Heart left ventricle (tissue), 16 donors: ENCODE measurements at regions not wholly inside any gene's neighbourhood (a gene's known extent, or its start where the extent isn't known, plus 50 kb on each side); places are given as distances from the start of the nearest gene placed in this dataset.

Experiments used
- ATAC-seq, 4 donors: fragments of 200-7000 bp; cut with Tn5 transposase; one replicate each; pipeline ENCODE4 v1.9.1; 2020 to 2022; ENCODE audit warnings: moderate library complexity in 4 of 4, mild to moderate bottlenecking in 3 of 4, moderate number of reproducible peaks in 1 of 4
- DNase-seq, 5 donors: peaks; one replicate each; pipeline ENCODE4 v3.0.0-alpha.2; 2020
- H3K27ac ChIP-seq, 12 donors: fragments of 200-600 bp; sonication (generic) in 4 of 12; one replicate each; pipeline versions ENCODE4 v1.5.0 to v1.8.0; 2016 to 2022; ENCODE audit warnings: mild to moderate bottlenecking in 2 of 12
- H3K27me3 ChIP-seq, 9 donors: fragments of 200-600 bp; sonication (generic) in 2 of 9; one replicate each; pipeline versions ENCODE4 v1.5.1 to v1.8.0; 2016 to 2022; ENCODE audit warnings: mild to moderate bottlenecking in 3 of 9
- H3K36me3 ChIP-seq, 9 donors: fragments of 200-600 bp; sonication (generic) in 2 of 9; one replicate each; pipeline versions ENCODE4 v1.5.0 to v1.8.0; 2018 to 2022; ENCODE audit warnings: mild to moderate bottlenecking in 2 of 9
- H3K4me1 ChIP-seq, 12 donors: fragments of 200-600 bp; sonication (generic) in 4 of 12; one replicate each; pipeline versions ENCODE4 v1.5.0 to v1.8.0; 2016 to 2022; ENCODE audit warnings: mild to moderate bottlenecking in 3 of 12
- H3K4me3 ChIP-seq, 12 donors: fragments of 200-600 bp; sonication (generic) in 4 of 12; one replicate each; pipeline versions ENCODE4 v1.5.0 to v1.8.0; 2017 to 2022; ENCODE audit warnings: mild to moderate bottlenecking in 9 of 12, moderate library complexity in 4 of 12
- H3K9me3 ChIP-seq, 12 donors: fragments of 200-600 bp; sonication (generic) in 4 of 12; one replicate each; pipeline versions ENCODE4 v1.5.0 to v1.8.0; 2016 to 2022; ENCODE audit warnings: mild to moderate bottlenecking in 1 of 12
- POLR2A ChIP-seq, 2 donors: fragments of 450-650 bp; IDR thresholded peaks; one replicate each; pipeline ENCODE4 v1.6.1; 2017; ENCODE audit warnings: antibody characterized with exemption in 2 of 2, mild to moderate bottlenecking in 2 of 2, moderate library complexity in 2 of 2
- WGBS, 4 donors: extraction: QIAGEN DNeasy Blood & Tissue Kit in 2 of 4; methylation state at CpG; one replicate each; pipeline versions ENCODE4 v1.1.5 to v1.1.7; 2013 to 2018; 5-methylcytosine and 5-hydroxymethylcytosine counted together
- intact Hi-C, 10 donors: fragments of 100-400 bp; cut with DNase I; formaldehyde crosslinking; loops; one replicate each; pipeline versions ENCODE4 v1.11.1 to v1.14.2; 2022
- TF ChIP-seq, protein P1 (sequence below), 12 donors: fragments of 200-600 bp; sonication (generic) in 4 of 12; IDR thresholded peaks; one replicate each; pipeline versions ENCODE4 v1.5.0 to v1.8.0; 2018 to 2022; ENCODE audit warnings: antibody characterized with exemption in 12 of 12, mild to moderate bottlenecking in 5 of 12
- donor health status: ischemic (EF 13 %, LVEDD 7.1; RV severe dilation, severe dysfunction).
- donor health status: healthy with polysubstance abuse.
- donor health status: DM: no; HTN: yes; CAD: no.
- donor health status: DM: no; HTN: no; CAD: no.
- donor health status: ischemic (EF 25% LVEDD 6.9; RV normal size, moderate dysfunction).
- donor health status: ischemic (EF 25% LVEDD 5.7; RV mildly dilated, moderate dysfunction).
- donor health status: healthy.
- donor health status: DM: yes; HTN: yes; CAD: no.
- donor health status: ischemic (EF 35%, LVEDD 5.7; RV mildly dilated, moderate dysfunction).
- donor health status: nonischemic (EF 11% LVEDD 7.7; RV severe dilation, severe dysfunction).
- donor health status: DM: yes; HTN: yes; CAD: no.
- donor health status: PGD.
- donor health status: ischemic (EF 29% LVEDD 5.4; RV normal size, mild dysfunction).
- donor health status: nonischemic (EF 23%, LVEDD 6.1; RV moderate dilation, normal function).

DNA sequence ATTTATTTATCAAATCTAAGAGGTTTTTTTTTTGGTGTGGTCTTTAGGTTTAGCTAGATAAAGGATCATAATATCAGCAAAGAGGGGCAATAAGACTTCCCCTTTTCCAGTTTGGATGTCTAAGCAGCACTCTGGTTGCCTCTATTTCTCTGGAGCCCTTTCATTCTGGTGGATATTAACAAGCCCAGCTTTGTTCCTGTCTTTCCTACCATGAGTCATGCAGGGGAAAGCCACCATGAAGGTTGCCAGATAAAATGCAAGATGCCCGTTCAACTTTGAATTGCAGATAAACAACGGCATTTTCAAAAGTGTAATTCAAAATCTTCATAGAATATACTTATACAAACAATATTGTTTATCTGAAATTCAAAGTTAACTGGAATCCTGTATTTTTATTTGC, 143.6 kb downstream of the ADAMTS15 start:
- intact Hi-C loops: no loop called here
- H3K4me3 ChIP-seq: no peak overlapping the region
- TF ChIP-seq, protein P1, sequence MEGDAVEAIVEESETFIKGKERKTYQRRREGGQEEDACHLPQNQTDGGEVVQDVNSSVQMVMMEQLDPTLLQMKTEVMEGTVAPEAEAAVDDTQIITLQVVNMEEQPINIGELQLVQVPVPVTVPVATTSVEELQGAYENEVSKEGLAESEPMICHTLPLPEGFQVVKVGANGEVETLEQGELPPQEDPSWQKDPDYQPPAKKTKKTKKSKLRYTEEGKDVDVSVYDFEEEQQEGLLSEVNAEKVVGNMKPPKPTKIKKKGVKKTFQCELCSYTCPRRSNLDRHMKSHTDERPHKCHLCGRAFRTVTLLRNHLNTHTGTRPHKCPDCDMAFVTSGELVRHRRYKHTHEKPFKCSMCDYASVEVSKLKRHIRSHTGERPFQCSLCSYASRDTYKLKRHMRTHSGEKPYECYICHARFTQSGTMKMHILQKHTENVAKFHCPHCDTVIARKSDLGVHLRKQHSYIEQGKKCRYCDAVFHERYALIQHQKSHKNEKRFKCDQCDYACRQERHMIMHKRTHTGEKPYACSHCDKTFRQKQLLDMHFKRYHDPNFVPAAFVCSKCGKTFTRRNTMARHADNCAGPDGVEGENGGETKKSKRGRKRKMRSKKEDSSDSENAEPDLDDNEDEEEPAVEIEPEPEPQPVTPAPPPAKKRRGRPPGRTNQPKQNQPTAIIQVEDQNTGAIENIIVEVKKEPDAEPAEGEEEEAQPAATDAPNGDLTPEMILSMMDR (IDR thresholded peaks at IDR 0.05): no peak
- TF ChIP-seq POLR2A (IDR thresholded peaks at IDR 0.05): no peak
- no peaks in the 10 kb centered on the region for H3K4me1 ChIP-seq
- DNase-seq (no peak), ATAC-seq (no peak)
- no peak overlapping the region for H3K27ac ChIP-seq
- no peaks in the 10 kb centered on the region for H3K27me3 ChIP-seq
- 15 to 47% (median 31%) methylated on average over 2 of the region's 2 CpGs for WGBS, 4 donors
- H3K9me3 ChIP-seq: peaks cover 0 to 5% (median 0%) of the 10 kb centered on the region in 12 donors
- H3K36me3 ChIP-seq: no peaks in the 10 kb centered on the region

DNA sequence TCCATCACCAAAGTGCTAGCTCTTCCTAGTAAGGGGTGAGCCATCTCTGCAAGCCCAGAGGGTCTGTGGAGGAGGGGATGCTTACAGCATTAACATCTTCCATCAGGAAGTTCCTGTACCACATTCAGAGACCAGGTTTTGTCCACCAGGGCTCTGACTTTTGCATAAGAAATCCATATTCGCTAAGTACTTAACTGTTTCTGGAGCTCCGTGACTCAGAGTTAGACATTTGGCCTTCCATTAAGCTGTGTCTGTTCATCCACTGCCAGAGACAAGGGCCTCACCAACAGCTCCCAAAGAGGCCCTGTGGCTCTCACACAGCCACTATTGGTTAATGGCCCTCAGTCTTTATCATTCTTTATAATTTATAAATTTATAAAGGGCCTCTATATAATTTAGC, 144.6 kb downstream of the ADAMTS15 start:
- H3K27me3 ChIP-seq: no peaks in the 10 kb centered on the region
- H3K4me3 ChIP-seq: no peak overlapping the region
- WGBS, 4 donors: 93 to 100% (median 95%) methylated on average over 2 of the region's 2 CpGs
- no peak for ATAC-seq
- intact Hi-C loops: no loop called here
- no peak overlapping the region for H3K27ac ChIP-seq
- no peak for TF ChIP-seq POLR2A (IDR thresholded peaks at IDR 0.05)
- TF ChIP-seq, protein P1 (IDR thresholded peaks at IDR 0.05): no peak
- no peaks in the 10 kb centered on the region for H3K4me1 ChIP-seq
- H3K9me3 ChIP-seq: no peaks in the 10 kb centered on the region
- no peak for DNase-seq
- H3K36me3 ChIP-seq: no peaks in the 10 kb centered on the region

DNA sequence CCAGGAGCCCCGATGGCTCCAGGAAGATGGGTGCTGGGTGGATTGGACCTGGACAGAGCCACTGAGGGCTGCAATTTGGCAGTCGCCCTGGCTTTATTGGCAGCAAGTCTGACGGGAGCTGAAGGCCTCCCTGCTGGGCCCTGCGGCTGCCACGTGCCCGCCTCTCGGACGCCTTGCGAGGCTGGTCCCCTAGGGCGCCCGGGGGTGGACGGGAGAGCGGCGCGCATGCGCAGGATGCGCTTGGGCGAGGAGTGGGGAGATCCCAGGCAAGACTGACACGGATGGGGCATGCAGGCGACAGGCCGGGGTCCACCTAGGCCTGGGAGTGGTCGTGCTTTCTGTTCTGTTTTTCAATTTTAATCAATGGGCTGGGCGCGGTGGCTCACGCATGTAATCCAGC, 150.0 kb downstream of the ADAMTS15 start:
- Histone ChIP-seq H3K4me3 (no peak overlapping the region), H3K27me3 (no peaks in the 10 kb centered on the region), H3K4me1 (peaks cover 0 to 27% (median 10%) of the 10 kb centered on the region in 12 donors), H3K36me3 (no peaks in the 10 kb centered on the region), H3K27ac (no peak overlapping the region), H3K9me3 (no peaks in the 10 kb centered on the region)
- no peak for ATAC-seq
- no peak for TF ChIP-seq POLR2A (IDR thresholded peaks at IDR 0.05)
- TF ChIP-seq, protein P1 (IDR thresholded peaks at IDR 0.05): no peak
- WGBS, 4 donors: 92 to 97% (median 95%) methylated on average over 22 to 25 of the region's 25 CpGs
- intact Hi-C loops: no loop called here
- no peak for DNase-seq

DNA sequence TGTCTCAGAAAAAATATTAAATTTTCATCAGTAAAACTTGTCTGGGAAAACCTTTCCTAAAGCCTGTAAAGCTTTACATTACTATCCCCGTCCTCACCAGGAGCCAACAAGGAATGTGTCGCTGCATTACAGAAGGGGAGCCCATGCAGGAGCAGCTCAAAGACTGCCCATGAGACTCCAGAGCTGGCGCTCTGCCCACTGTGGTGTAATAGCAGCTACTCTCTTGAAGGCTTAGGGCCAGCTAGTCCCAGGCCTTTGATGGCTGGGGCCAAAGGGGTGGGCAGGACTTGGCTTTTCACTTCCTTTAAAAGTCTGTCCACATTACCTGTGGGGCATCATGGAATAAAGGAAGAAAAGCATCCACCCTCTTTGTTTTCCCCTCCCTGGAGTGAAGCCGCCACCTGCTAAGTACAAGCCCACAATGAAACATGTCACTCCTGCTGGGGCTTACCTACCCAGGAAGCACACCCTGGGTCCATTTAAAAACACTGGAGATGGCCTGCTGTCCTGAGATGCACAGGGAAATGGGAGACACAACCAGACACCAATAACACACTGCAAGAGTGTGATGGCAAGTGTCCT, 150.7 kb downstream of the ADAMTS15 start:
- 52 to 86% (median 82%) methylated on average over 3 to 4 of the region's 4 CpGs for WGBS, 4 donors
- peak in 3 of 4 donors; percentile 33 to 58 (median 53) for ATAC-seq

More for the DNA sequence above, 150.7 kb downstream of the ADAMTS15 start:
- peaks cover 0 to 27% (median 10%) of the 10 kb centered on the region in 12 donors for H3K4me1 ChIP-seq
- DNase-seq: peak in 4 of 5 donors; percentile 45 to 89 (median 82)
- no peak overlapping the region for H3K27ac ChIP-seq
- TF ChIP-seq, protein P1 (IDR thresholded peaks at IDR 0.05): no peak
- no peak for TF ChIP-seq POLR2A (IDR thresholded peaks at IDR 0.05)
- H3K27me3 ChIP-seq: no peaks in the 10 kb centered on the region
- intact Hi-C loops: no loop called here
- no peaks in the 10 kb centered on the region for H3K9me3 ChIP-seq
- no peak overlapping the region for H3K4me3 ChIP-seq
- H3K36me3 ChIP-seq: no peaks in the 10 kb centered on the region
